Hindlimb muscle (tissue), 1 donor: ENCODE measurements at regions not wholly inside any gene's neighbourhood (a gene's known extent, or its start where the extent isn't known, plus 50 kb on each side); places are given as distances from the start of the nearest gene placed in this dataset.
"Not testable (repeated sequence)": the region's sequence is repeated elsewhere in the genome, so short reads cannot be mapped to it uniquely, and the experiment has no call there.

Source experiments
- DNase-seq: peaks from one replicate; pipeline ENCODE4 v3.0.0-alpha.2; 2013

- DNase-seq = no peak
These were observed 810.8 kb upstream of the ATXN7L3B start for GRCh38 chr12:73726881-73727280.

GRCh38 chr12:73731658-73732057, 806.0 kb upstream of the ATXN7L3B start:
- no peak for DNase-seq

- DNase-seq = no peak
These were observed 768.3 kb upstream of the ATXN7L3B start for GRCh38 chr12:73769337-73769736.

- DNase-seq = no peak
These were observed 739.1 kb upstream of the ATXN7L3B start for GRCh38 chr12:73798523-73798922.

- no peak for DNase-seq
These were observed 722.5 kb upstream of the ATXN7L3B start for GRCh38 chr12:73815072-73815645.

- DNase-seq = no peak
These were observed 720.5 kb upstream of the ATXN7L3B start for GRCh38 chr12:73817161-73817560.

- DNase-seq = no peak
These were observed 703.9 kb upstream of the ATXN7L3B start for GRCh38 chr12:73833746-73834145.

GRCh38 chr12:73841963-73842362, 695.7 kb upstream of the ATXN7L3B start:
- DNase-seq = no peak

- DNase-seq = no peak
These were observed 674.1 kb upstream of the ATXN7L3B start for GRCh38 chr12:73863546-73863945.

GRCh38 chr12:73867147-73867546, 670.5 kb upstream of the ATXN7L3B start:
- DNase-seq = no peak

GRCh38 chr12:73877291-73877690, 660.3 kb upstream of the ATXN7L3B start:
- not testable (repeated sequence) for DNase-seq

GRCh38 chr12:73892201-73892600, 645.4 kb upstream of the ATXN7L3B start:
- no peak for DNase-seq

- no peak for DNase-seq
These were observed 639.0 kb upstream of the ATXN7L3B start for GRCh38 chr12:73898645-73899044.

- no peak for DNase-seq
These were observed 635.4 kb upstream of the ATXN7L3B start for GRCh38 chr12:73902260-73902659.

GRCh38 chr12:73906757-73907156, 630.9 kb upstream of the ATXN7L3B start:
- no peak for DNase-seq

GRCh38 chr12:73935817-73936216, 601.8 kb upstream of the ATXN7L3B start:
- DNase-seq = no peak

GRCh38 chr12:73947326-73948026, 590.2 kb upstream of the ATXN7L3B start:
- no peak for DNase-seq

- DNase-seq = no peak
These were observed 587.1 kb upstream of the ATXN7L3B start for GRCh38 chr12:73950507-73950906.

- no peak for DNase-seq
These were observed 585.5 kb upstream of the ATXN7L3B start for GRCh38 chr12:73951956-73952703.

- DNase-seq = no peak
These were observed 573.0 kb upstream of the ATXN7L3B start for GRCh38 chr12:73964641-73965040.

GRCh38 chr12:73973486-73973885, 564.1 kb upstream of the ATXN7L3B start:
- no peak for DNase-seq

- no peak for DNase-seq
These were observed 553.1 kb upstream of the ATXN7L3B start for GRCh38 chr12:73984552-73984951.

GRCh38 chr12:73991138-73991537, 546.5 kb upstream of the ATXN7L3B start:
- no peak for DNase-seq

GRCh38 chr12:73998894-73999293, 538.7 kb upstream of the ATXN7L3B start:
- no peak for DNase-seq
